MM.1S (cell line): ENCODE measurements at regions not wholly inside any gene's neighbourhood (a gene's known extent, or its start where the extent isn't known, plus 50 kb on each side); places are given as distances from the start of the nearest gene placed in this dataset.
A peak's percentile ranks its signal among the peaks of the same experiment; 100 is the strongest.

Experiments
- DNase-seq: peaks from one replicate; pipeline ENCODE4 v3.0.0-alpha.2; 2015
- H2AFZ ChIP-seq: fragments of 300-600 bp; sonication (generic); 2 replicates; pipeline ENCODE4 v1.6.0; 2016; ENCODE audit warnings: antibody characterized with exemption, low read length
- H3F3A ChIP-seq: fragments of 300-600 bp; sonication (generic); 2 replicates; pipeline ENCODE4 v1.6.1; 2016; ENCODE audit warnings: mild to moderate bottlenecking, antibody characterized with exemption, low read length, moderate library complexity, mixed read lengths; ENCODE audit not compliant: insufficient read depth
- H3K27ac ChIP-seq: fragments of 300-600 bp; sonication (generic); 2 replicates; pipeline ENCODE4 v1.5.1; 2016; ENCODE audit warnings: mild to moderate bottlenecking, low read length
- H3K27me3 ChIP-seq: fragments of 300-600 bp; sonication (generic); replicated peaks from 2 replicates; pipeline ENCODE4 v1.6.0; 2016; ENCODE audit warnings: low read length; ENCODE audit not compliant: insufficient read depth
- H3K36me3 ChIP-seq: fragments of 300-600 bp; sonication (generic); replicated peaks from 2 replicates; pipeline ENCODE4 v1.6.1; 2016; ENCODE audit warnings: mild to moderate bottlenecking, low read length, mixed read lengths; ENCODE audit not compliant: insufficient read depth
- H3K4me1 ChIP-seq: fragments of 300-600 bp; sonication (generic); 2 replicates; pipeline ENCODE4 v1.6.1; 2016; ENCODE audit warnings: low read length, mixed read lengths
- H3K4me2 ChIP-seq: fragments of 300-600 bp; sonication (generic); 2 replicates; pipeline ENCODE4 v1.6.0; 2016; ENCODE audit warnings: low read depth, low read length
- H3K4me3 ChIP-seq: fragments of 300-600 bp; sonication (generic); 2 replicates; pipeline ENCODE4 v1.5.1; 2016; ENCODE audit warnings: low read length, mixed read lengths
- H3K79me2 ChIP-seq: fragments of 300-600 bp; sonication (generic); 2 replicates; pipeline ENCODE4 v1.6.1; 2016; ENCODE audit warnings: mixed run types, low read length, mixed read lengths
- H3K9ac ChIP-seq: fragments of 300-600 bp; sonication (generic); 2 replicates; pipeline ENCODE4 v1.6.1; 2016; ENCODE audit warnings: low read length, mixed read lengths
- H3K9me2 ChIP-seq: fragments of 300-600 bp; sonication (generic); replicated peaks from 2 replicates; pipeline ENCODE4 v1.6.1; 2016; ENCODE audit warnings: mild to moderate bottlenecking, low read length, mixed read lengths; ENCODE audit not compliant: insufficient read depth
- H3K9me3 ChIP-seq: fragments of 300-600 bp; sonication (generic); replicated peaks from 2 replicates; pipeline ENCODE4 v1.6.1; 2016; ENCODE audit warnings: mild to moderate bottlenecking, low read length, mixed read lengths; ENCODE audit not compliant: insufficient read depth
- H4K20me1 ChIP-seq: fragments of 300-600 bp; sonication (generic); 2 replicates; pipeline ENCODE4 v1.6.1; 2016; ENCODE audit warnings: mild to moderate bottlenecking, low read length, moderate library complexity, mixed read lengths; ENCODE audit not compliant: insufficient read depth
- CTCF ChIP-seq: fragments of 300-600 bp; sonication (generic); IDR thresholded peaks from 2 replicates; pipeline ENCODE4 v1.5.1; 2016; ENCODE audit warnings: antibody characterized with exemption, low read length, mixed read lengths
- EZH2 ChIP-seq: fragments of 300-600 bp; sonication (generic); optimal IDR thresholded peaks from 2 replicates; pipeline ENCODE3; 2017; ENCODE audit warnings: low read depth, mild to moderate bottlenecking, antibody characterized with exemption, low read length, mixed read lengths
- EZH2phosphoT487 ChIP-seq: fragments of 300-600 bp; sonication (generic); IDR thresholded peaks from 2 replicates; pipeline ENCODE4 v1.6.1; 2018; ENCODE audit warnings: antibody characterized with exemption, low read length

GRCh38 chr4:22167201-22167600, 218.6 kb upstream of the KCNIP4 start:
- Histone ChIP-seq H3K27ac (no peak overlapping the region), H3K4me2 (no peak overlapping the region), H3K36me3 (no peaks in the 10 kb centered on the region), H3F3A (no peaks in the 10 kb centered on the region), H3K9me3 (no peaks in the 10 kb centered on the region), H3K9ac (no peak overlapping the region), H2AFZ (no peak overlapping the region), H4K20me1 (no peaks in the 10 kb centered on the region), H3K9me2 (no peaks in the 10 kb centered on the region), H3K4me3 (no peak overlapping the region), H3K79me2 (no peaks in the 10 kb centered on the region), H3K27me3 (no peaks in the 10 kb centered on the region), H3K4me1 (no peaks in the 10 kb centered on the region)
- no peak for DNase-seq
- TF ChIP-seq CTCF: no peak
- TF ChIP-seq EZH2phosphoT487: no peak
- no peak for TF ChIP-seq EZH2

- H4K20me1 ChIP-seq: no peaks in the 10 kb centered on the region
- H3K79me2 ChIP-seq: no peaks in the 10 kb centered on the region
- TF ChIP-seq EZH2phosphoT487: no peak
- TF ChIP-seq EZH2: no peak
- no peak for TF ChIP-seq CTCF
- no peak overlapping the region for H3K9ac ChIP-seq
- no peaks in the 10 kb centered on the region for H3K9me3 ChIP-seq
- no peaks in the 10 kb centered on the region for H3K27me3 ChIP-seq
- H2AFZ ChIP-seq: no peak overlapping the region
- no peaks in the 10 kb centered on the region for H3F3A ChIP-seq
- H3K9me2 ChIP-seq: no peaks in the 10 kb centered on the region
- peak; percentile 48 for DNase-seq
- H3K27ac ChIP-seq: no peak overlapping the region
- no peaks in the 10 kb centered on the region for H3K36me3 ChIP-seq
- no peak overlapping the region for H3K4me2 ChIP-seq
- H3K4me1 ChIP-seq: no peaks in the 10 kb centered on the region
- no peak overlapping the region for H3K4me3 ChIP-seq
These were observed 213.9 kb upstream of the KCNIP4 start for GRCh38 chr4:22162454-22162853.

- Histone ChIP-seq H3K27ac (no peak overlapping the region), H3K27me3 (no peaks in the 10 kb centered on the region), H4K20me1 (no peaks in the 10 kb centered on the region), H3K9ac (no peak overlapping the region), H3F3A (no peaks in the 10 kb centered on the region), H3K36me3 (no peaks in the 10 kb centered on the region), H3K9me2 (no peaks in the 10 kb centered on the region), H2AFZ (no peak overlapping the region), H3K4me2 (no peak overlapping the region), H3K9me3 (no peaks in the 10 kb centered on the region), H3K4me3 (no peak overlapping the region), H3K79me2 (no peaks in the 10 kb centered on the region), H3K4me1 (no peaks in the 10 kb centered on the region)
- no peak for TF ChIP-seq EZH2
- TF ChIP-seq CTCF: no peak
- no peak for TF ChIP-seq EZH2phosphoT487
- no peak for DNase-seq
These were observed 182.2 kb upstream of the KCNIP4 start for GRCh38 chr4:22130741-22131140.
